ENCODE measurements at regions not wholly inside any gene's neighbourhood (a gene's known extent, or its start where the extent isn't known, plus 50 kb on each side); places are given as distances from the start of the nearest gene placed in this dataset.

GRCh38 chr18:1147730-1148129, 243.1 kb downstream of the ADCYAP1 start:
- TF ChIP-seq JUND (IDR thresholded peaks at IDR 0.05) (no peak), SRF (IDR thresholded peaks at IDR 0.05; ENCODE audit: low read depth) (no peak), POLR2A (IDR thresholded peaks at IDR 0.05; ENCODE audit: borderline replicate concordance, extremely low read depth, insufficient read depth, insufficient read length) (no peak), MAX (IDR thresholded peaks at IDR 0.05) (no peak), CTCF (IDR thresholded peaks at IDR 0.05 in 2 of 3, conservative IDR thresholded peaks at IDR 0.05 in 1 of 3; ENCODE audit: borderline replicate concordance in 1 of 3, insufficient read depth in 1 of 3, low read depth in 2 of 3, low read length in 2 of 3) (no peak), EGR1 (IDR thresholded peaks at IDR 0.05; ENCODE audit: low read depth) (no peak), ZNF274 (IDR thresholded peaks at IDR 0.05; ENCODE audit: low read depth, low read length) (no peak), EZH2phosphoT487 (IDR thresholded peaks at IDR 0.05; ENCODE audit: borderline replicate concordance) (no peak)
